HEK293 (cell line): ENCODE measurements at regions not wholly inside any gene's neighbourhood (a gene's known extent, or its start where the extent isn't known, plus 50 kb on each side); places are given as distances from the start of the nearest gene placed in this dataset.

Source experiments
- CTCF ChIA-PET: fragments of 350-600 bp; formaldehyde crosslinking; extraction: SDS; loops from one replicate; lab custom pipeline; 2021; ENCODE audit warnings: antibody characterized with exemption; lab: Yijun Ruan, JAX
- POLR2A ChIA-PET: fragments of 300-600 bp; formaldehyde crosslinking; extraction: SDS; loops from one replicate; lab custom pipeline; 2020; ENCODE audit warnings: antibody characterized with exemption, inconsistent platforms; lab: Yijun Ruan, JAX
- H3K27ac ChIP-seq: fragments of 200-500 bp; sonication (Bioruptor generic); 2 replicates; pipeline ENCODE4 v1.5.1; 2014; ENCODE audit warnings: low read depth, low read length, control low read depth, inconsistent platforms; ENCODE audit errors: extremely low read depth
- H3K36me3 ChIP-seq, 2 experiments: fragments of 200-500 bp in 1 of 2; sonication (Bioruptor generic) in 1 of 2; 1 replicate in 1 of 2; 2 replicates in 1 of 2; pipeline ENCODE4 v1.5.1; 2014 to 2017; ENCODE audit warnings: inconsistent platforms in 2 of 2, low read length in 2 of 2; ENCODE audit not compliant: control insufficient read depth in 2 of 2, insufficient read depth in 1 of 2
- H3K4me1 ChIP-seq: fragments of 200-500 bp; sonication (Bioruptor generic); 2 replicates; pipeline ENCODE4 v1.5.1; 2014; ENCODE audit warnings: mild to moderate bottlenecking, low read length, inconsistent platforms; ENCODE audit not compliant: control insufficient read depth, insufficient read depth
- H3K4me3 ChIP-seq: 2 replicates; pipeline ENCODE4 v1.5.1; 2011; ENCODE audit warnings: low read depth, mild to moderate bottlenecking, control low read depth, low read length, moderate library complexity
- H3K9me3 ChIP-seq: fragments of 200-500 bp; sonication (Bioruptor generic); 2 replicates; pipeline ENCODE4 v1.5.1; 2014; ENCODE audit warnings: low read depth, low read length, inconsistent platforms; ENCODE audit not compliant: control insufficient read depth, insufficient read depth
- AEBP2 ChIP-seq: fragments of 450-650 bp; formaldehyde crosslinking; IDR thresholded peaks from 2 replicates; pipeline ENCODE4 v1.5.1; 2016; ENCODE audit warnings: missing biosample characterization, missing genetic modification characterization, borderline replicate concordance
- EGR2 ChIP-seq: fragments of 450-650 bp; formaldehyde crosslinking; IDR thresholded peaks from 2 replicates; pipeline ENCODE4 v1.5.1; 2016; ENCODE audit warnings: low read depth, missing biosample characterization, missing genetic modification characterization
- KLF16 ChIP-seq: fragments of 450-650 bp; formaldehyde crosslinking; IDR thresholded peaks from 2 replicates; pipeline ENCODE4 v1.5.1; 2017; ENCODE audit warnings: missing biosample characterization, missing genetic modification characterization
- SP7 ChIP-seq: fragments of 450-650 bp; formaldehyde crosslinking; IDR thresholded peaks from 2 replicates; pipeline ENCODE4 v1.5.1; 2016; ENCODE audit warnings: missing biosample characterization, missing genetic modification characterization
- ZBTB17 ChIP-seq: fragments of 450-650 bp; formaldehyde crosslinking; IDR thresholded peaks from 2 replicates; pipeline ENCODE4 v1.5.1; 2016; ENCODE audit warnings: missing biosample characterization, missing genetic modification characterization
- ZBTB26 ChIP-seq: fragments of 450-650 bp; formaldehyde crosslinking; optimal IDR thresholded peaks from 2 replicates; pipeline ENCODE3; 2016; ENCODE audit warnings: missing biosample characterization, mild to moderate bottlenecking, missing genetic modification characterization
- ZFHX2 ChIP-seq: fragments of 450-650 bp; formaldehyde crosslinking; conservative IDR thresholded peaks from 2 replicates; pipeline ENCODE4 v1.5.1; 2016; ENCODE audit warnings: missing biosample characterization, missing genetic modification characterization
- ZNF140 ChIP-seq: fragments of 450-650 bp; formaldehyde crosslinking; IDR thresholded peaks from 2 replicates; pipeline ENCODE4 v1.5.1; 2016; ENCODE audit warnings: missing biosample characterization, missing genetic modification characterization
- ZNF202 ChIP-seq: fragments of 450-650 bp; formaldehyde crosslinking; IDR thresholded peaks from 2 replicates; pipeline ENCODE4 v1.5.1; 2016; ENCODE audit warnings: missing biosample characterization, missing genetic modification characterization, borderline replicate concordance
- ZNF221 ChIP-seq: fragments of 450-650 bp; formaldehyde crosslinking; IDR thresholded peaks from 2 replicates; pipeline ENCODE4 v1.5.1; 2017; ENCODE audit warnings: missing biosample characterization, missing genetic modification characterization, borderline replicate concordance
- ZNF274 ChIP-seq, 2 experiments: fragments of 200-500 bp in 1 of 2; fragments of 450-650 bp in 1 of 2; sonication (Bioruptor generic) in 1 of 2; formaldehyde crosslinking in 1 of 2; IDR thresholded peaks; 2 replicates each; pipeline versions ENCODE4 v1.5.1 to v1.6.1; 2014 to 2016; ENCODE audit warnings: borderline replicate concordance in 1 of 2, inconsistent platforms in 1 of 2, low read length in 1 of 2, missing biosample characterization in 1 of 2, missing genetic modification characterization in 1 of 2
- ZNF292 ChIP-seq: fragments of 450-650 bp; formaldehyde crosslinking; IDR thresholded peaks from 2 replicates; pipeline ENCODE4 v1.5.1; 2016; ENCODE audit warnings: low read depth, missing biosample characterization, missing genetic modification characterization, borderline replicate concordance
- ZNF391 ChIP-seq: fragments of 450-650 bp; formaldehyde crosslinking; IDR thresholded peaks from 2 replicates; pipeline ENCODE4 v1.5.1; 2016; ENCODE audit warnings: low read depth, missing biosample characterization, missing genetic modification characterization, borderline replicate concordance
- ZNF449 ChIP-seq: fragments of 450-650 bp; formaldehyde crosslinking; IDR thresholded peaks from 2 replicates; pipeline ENCODE4 v1.5.1; 2017; ENCODE audit warnings: missing biosample characterization, mild to moderate bottlenecking, missing genetic modification characterization, moderate library complexity
- ZNF473 ChIP-seq: fragments of 450-650 bp; formaldehyde crosslinking; IDR thresholded peaks from 2 replicates; pipeline ENCODE4 v1.5.1; 2017; ENCODE audit warnings: missing biosample characterization, missing genetic modification characterization
- ZNF555 ChIP-seq: fragments of 450-650 bp; formaldehyde crosslinking; conservative IDR thresholded peaks from 2 replicates; pipeline ENCODE4 v1.5.1; 2017; ENCODE audit warnings: missing biosample characterization, mild to moderate bottlenecking, missing genetic modification characterization, inconsistent platforms
- ZNF626 ChIP-seq: fragments of 450-650 bp; sonication (Bioruptor Pico); formaldehyde crosslinking; IDR thresholded peaks from 2 replicates; pipeline ENCODE4 v1.5.1; 2018; ENCODE audit warnings: missing biosample characterization, missing genetic modification characterization, inconsistent platforms
- ZNF658 ChIP-seq: fragments of 450-650 bp; formaldehyde crosslinking; IDR thresholded peaks from 2 replicates; pipeline ENCODE4; 2016; ENCODE audit warnings: missing biosample characterization, missing genetic modification characterization
- ZNF777 ChIP-seq: fragments of 450-650 bp; formaldehyde crosslinking; IDR thresholded peaks from 2 replicates; pipeline ENCODE4 v1.5.1; 2017; ENCODE audit warnings: missing biosample characterization, missing genetic modification characterization, borderline replicate concordance
- ZSCAN23 ChIP-seq: fragments of 450-650 bp; formaldehyde crosslinking; IDR thresholded peaks from 2 replicates; pipeline ENCODE4 v1.5.1; 2016; ENCODE audit warnings: missing biosample characterization, missing genetic modification characterization
- ZXDB ChIP-seq: fragments of 450-650 bp; formaldehyde crosslinking; IDR thresholded peaks from 2 replicates; pipeline ENCODE4 v1.5.1; 2016; ENCODE audit warnings: missing biosample characterization, missing genetic modification characterization
- TF ChIP-seq, protein P1 (sequence below): fragments of 450-650 bp; formaldehyde crosslinking; IDR thresholded peaks from 2 replicates; pipeline ENCODE4 v1.5.1; 2016; ENCODE audit warnings: missing biosample characterization, missing genetic modification characterization

GRCh38 chr5:159518371-159518770 lies 188.1 kb upstream of the IL12B start:
- H3K4me3 ChIP-seq = no peak overlapping the region
- ChIA-PET CTCF (interaction anchor here (0.6 to 3.5 kb wide), 6 partner anchors 60 to 373 kb away, joined by 3 to 15 read pairs (median 3); no protein-coding TSS in a partner anchor), POLR2A (no interaction called here)
- no peaks in the 10 kb centered on the region for H3K4me1 ChIP-seq
- no peaks in the 10 kb centered on the region for H3K9me3 ChIP-seq
- no peak for TF ChIP-seq ZNF140
- no peak for TF ChIP-seq ZNF292
- TF ChIP-seq ZNF202 (tag by site-specific recombination) = no peak
- no peak for TF ChIP-seq ZNF391
- no peak for TF ChIP-seq ZBTB17 (tag by site-specific recombination)
- no peak for TF ChIP-seq ZNF473
- TF ChIP-seq ZNF555 (tag by site-specific recombination) = no peak
- no peak for TF ChIP-seq KLF16 (tag by site-specific recombination)
- no peak for TF ChIP-seq ZNF274 (IDR thresholded peaks at IDR 0.05; ENCODE audit: low read length)
- TF ChIP-seq ZNF274 (tag by site-specific recombination; IDR thresholded peaks at IDR 0.05; ENCODE audit: borderline replicate concordance) = no peak
- TF ChIP-seq, protein P1, sequence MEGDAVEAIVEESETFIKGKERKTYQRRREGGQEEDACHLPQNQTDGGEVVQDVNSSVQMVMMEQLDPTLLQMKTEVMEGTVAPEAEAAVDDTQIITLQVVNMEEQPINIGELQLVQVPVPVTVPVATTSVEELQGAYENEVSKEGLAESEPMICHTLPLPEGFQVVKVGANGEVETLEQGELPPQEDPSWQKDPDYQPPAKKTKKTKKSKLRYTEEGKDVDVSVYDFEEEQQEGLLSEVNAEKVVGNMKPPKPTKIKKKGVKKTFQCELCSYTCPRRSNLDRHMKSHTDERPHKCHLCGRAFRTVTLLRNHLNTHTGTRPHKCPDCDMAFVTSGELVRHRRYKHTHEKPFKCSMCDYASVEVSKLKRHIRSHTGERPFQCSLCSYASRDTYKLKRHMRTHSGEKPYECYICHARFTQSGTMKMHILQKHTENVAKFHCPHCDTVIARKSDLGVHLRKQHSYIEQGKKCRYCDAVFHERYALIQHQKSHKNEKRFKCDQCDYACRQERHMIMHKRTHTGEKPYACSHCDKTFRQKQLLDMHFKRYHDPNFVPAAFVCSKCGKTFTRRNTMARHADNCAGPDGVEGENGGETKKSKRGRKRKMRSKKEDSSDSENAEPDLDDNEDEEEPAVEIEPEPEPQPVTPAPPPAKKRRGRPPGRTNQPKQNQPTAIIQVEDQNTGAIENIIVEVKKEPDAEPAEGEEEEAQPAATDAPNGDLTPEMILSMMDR (tag by site-specific recombination) = no peak
- TF ChIP-seq ZNF221 (tag by site-specific recombination) = no peak
- TF ChIP-seq ZBTB26 = no peak
- no peak for TF ChIP-seq ZNF658 (tag by site-specific recombination)
- no peak for TF ChIP-seq ZNF626 (tag by site-specific recombination)
- TF ChIP-seq ZSCAN23 = no peak
- no peak overlapping the region for H3K27ac ChIP-seq
- no peaks in the 10 kb centered on the region for H3K36me3 ChIP-seq

DNA sequence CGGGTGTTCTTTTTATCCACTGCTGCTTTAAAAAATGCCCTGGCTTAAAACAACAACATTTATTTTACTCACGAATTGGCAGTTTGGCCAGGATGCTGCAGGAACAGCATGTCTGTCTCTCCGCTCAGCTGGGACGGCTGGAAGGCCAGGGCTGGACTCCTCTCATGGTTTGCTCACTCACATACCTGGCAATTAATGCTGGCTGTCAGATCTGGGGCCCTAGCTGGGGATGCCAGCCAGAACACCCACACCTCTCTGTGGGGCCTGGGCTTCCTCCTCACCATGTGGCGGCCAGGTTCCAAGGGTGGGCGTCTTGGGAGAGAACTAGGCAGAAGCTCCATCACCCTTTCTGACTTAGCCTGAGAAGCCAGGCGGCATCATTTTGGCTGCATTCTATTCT lies 189.1 kb upstream of the IL12B start:
- Histone ChIP-seq H3K27ac (no peak overlapping the region), H3K4me1 (no peaks in the 10 kb centered on the region), H3K9me3 (no peaks in the 10 kb centered on the region), H3K4me3 (no peak overlapping the region), H3K36me3 (no peaks in the 10 kb centered on the region)
- TF ChIP-seq ZNF658 (tag by site-specific recombination) (no peak), EGR2 (peak; percentile 47; the same call in 1 of the 2 replicates), ZFHX2 (tag by site-specific recombination) (peak; percentile 57)
- ChIA-PET CTCF (no interaction called here), POLR2A (no interaction called here)

DNA sequence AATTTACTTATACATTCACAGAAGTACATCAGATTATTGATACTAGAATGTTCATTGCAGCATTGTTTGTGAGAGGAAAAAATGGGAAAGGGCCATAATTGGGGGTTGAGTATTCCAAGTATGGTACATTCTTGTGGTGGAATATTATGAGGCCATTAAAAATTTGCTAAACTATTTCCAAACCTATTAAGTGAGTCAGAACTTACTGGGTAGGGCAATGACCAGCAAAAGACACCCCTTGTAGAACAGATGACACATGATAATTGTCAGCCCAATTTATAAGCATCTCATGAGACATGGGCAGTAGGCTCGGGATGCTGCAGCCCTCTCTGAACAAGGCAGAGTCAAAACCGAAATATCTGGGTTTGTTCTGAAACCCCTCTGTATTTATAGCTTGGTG lies 192.6 kb upstream of the IL12B start:
- ChIA-PET CTCF (interaction anchor here (0.6 kb wide), 1 partner anchor 823 kb away, joined by 3 read pairs; no protein-coding TSS in a partner anchor), POLR2A (no interaction called here)
- H3K4me3 ChIP-seq = no peak overlapping the region
- no peak overlapping the region for H3K27ac ChIP-seq
- no peaks in the 10 kb centered on the region for H3K9me3 ChIP-seq
- TF ChIP-seq ZNF777 (tag by site-specific recombination) (no peak), ZNF449 (no peak), ZXDB (tag by site-specific recombination) (no peak), AEBP2 (tag by site-specific recombination) (no peak), SP7 (no peak)
- H3K4me1 ChIP-seq = peaks cover 13% of the 10 kb centered on the region
- no peaks in the 10 kb centered on the region for H3K36me3 ChIP-seq
